ACHN (cell line): ENCODE measurements at regions not wholly inside any gene's neighbourhood (a gene's known extent, or its start where the extent isn't known, plus 50 kb on each side); places are given as distances from the start of the nearest gene placed in this dataset.

ENCODE experiments used
- DNase-seq: peaks from one replicate; pipeline ENCODE4 v3.0.0-alpha.2; 2015
- in situ Hi-C: cut with HindIII; loops from 2 replicates; pipeline ENCODE4 v1.10.0; 2017; ENCODE audit warnings: low sequenced_read_pairs, low pct_ligation_motif_present, low pct_unique_long_range_greater_than_20kb

GRCh38 chr3:94308767-94309166 lies 245.9 kb downstream of the NSUN3 start:
- in situ Hi-C loops: no loop called here
- no peak for DNase-seq

- no peak for DNase-seq
- in situ Hi-C loops: no loop called here
Observed at GRCh38 chr3:94310341-94311135, 247.7 kb downstream of the NSUN3 start.

GRCh38 chr3:94311651-94312050 lies 248.8 kb downstream of the NSUN3 start:
- no peak for DNase-seq
- in situ Hi-C loops: no loop called here

GRCh38 chr3:94314218-94314883 lies 251.5 kb downstream of the NSUN3 start:
- in situ Hi-C loops: no loop called here
- no peak for DNase-seq

- DNase-seq: no peak
- in situ Hi-C loops: no loop called here
Observed at GRCh38 chr3:94317017-94317416, 254.2 kb downstream of the NSUN3 start.

- no peak for DNase-seq
- in situ Hi-C loops: no loop called here
Observed at GRCh38 chr3:94323596-94323995, 260.7 kb downstream of the NSUN3 start.

GRCh38 chr3:94331831-94332230 lies 269.0 kb downstream of the NSUN3 start:
- no peak for DNase-seq
- in situ Hi-C loops: no loop called here

GRCh38 chr3:94336046-94336753 lies 273.3 kb downstream of the NSUN3 start:
- in situ Hi-C loops: no loop called here
- peak; percentile 59 for DNase-seq

GRCh38 chr3:94345101-94345500 lies 282.2 kb downstream of the NSUN3 start:
- DNase-seq: no peak
- in situ Hi-C loops: no loop called here

GRCh38 chr3:94349310-94349878 lies 286.5 kb downstream of the NSUN3 start:
- DNase-seq: no peak
- in situ Hi-C loops: no loop called here

- no peak for DNase-seq
- in situ Hi-C loops: no loop called here
Observed at GRCh38 chr3:94356581-94356980, 293.7 kb downstream of the NSUN3 start.

GRCh38 chr3:94359996-94360395 lies 297.1 kb downstream of the NSUN3 start:
- in situ Hi-C loops: no loop called here
- no peak for DNase-seq

GRCh38 chr3:94360987-94361386 lies 298.1 kb downstream of the NSUN3 start:
- in situ Hi-C loops: no loop called here
- no peak for DNase-seq

GRCh38 chr3:94362393-94362792 lies 299.5 kb downstream of the NSUN3 start:
- DNase-seq: no peak
- in situ Hi-C loops: no loop called here

- in situ Hi-C loops: no loop called here
- DNase-seq: no peak
Observed at GRCh38 chr3:94365006-94365405, 302.1 kb downstream of the NSUN3 start.

GRCh38 chr3:94372026-94372425 lies 309.2 kb downstream of the NSUN3 start:
- in situ Hi-C loops: no loop called here
- no peak for DNase-seq

- in situ Hi-C loops: no loop called here
- no peak for DNase-seq
Observed at GRCh38 chr3:94373456-94373855, 310.6 kb downstream of the NSUN3 start.

GRCh38 chr3:94374439-94375161 lies 311.7 kb downstream of the NSUN3 start:
- DNase-seq: no peak
- in situ Hi-C loops: no loop called here
